Pancreas (tissue), 10 donors: ENCODE measurements at regions not wholly inside any gene's neighbourhood (a gene's known extent, or its start where the extent isn't known, plus 50 kb on each side); places are given as distances from the start of the nearest gene placed in this dataset.

Experiments used
- ATAC-seq, 4 donors: fragments of 200-7000 bp; cut with Tn5 transposase; one replicate each; pipeline versions ENCODE4 v1.8.0 to v1.9.1; 2020; ENCODE audit warnings: mild to moderate bottlenecking in 4 of 4, moderate library complexity in 4 of 4
- DNase-seq, 6 donors: peaks; one replicate each; pipeline ENCODE4 v3.0.0-alpha.2; 2020
- FAIRE-seq: peaks from 2 replicates; lab custom pipeline; 2012; peaks lifted over from hg19 to GRCh38; lab: Jason Lieb, UNC
- H3K27ac ChIP-seq, 4 donors: fragments of 200-600 bp; sonication (generic); 1 replicate in 3 of 4; 2 replicates in 1 of 4; pipeline versions ENCODE4 v1.5.0 to v1.8.0; 2020
- H3K27me3 ChIP-seq, 4 donors: fragments of 200-600 bp; one replicate each; pipeline ENCODE4 v1.8.0; 2021
- H3K36me3 ChIP-seq, 3 donors: fragments of 200-600 bp; sonication (generic) in 1 of 3; one replicate each; pipeline versions ENCODE4 v1.5.0 to v1.8.0; 2020 to 2021
- H3K4me1 ChIP-seq, 3 donors: fragments of 200-600 bp; one replicate each; pipeline ENCODE4 v1.8.0; 2021
- H3K4me3 ChIP-seq, 4 donors: fragments of 200-600 bp; sonication (generic) in 2 of 4; one replicate each; pipeline versions ENCODE4 v1.5.0 to v1.8.0; 2020 to 2021
- H3K9me3 ChIP-seq, 4 donors: fragments of 200-600 bp; one replicate each; pipeline ENCODE4 v1.8.0; 2021
- CTCF ChIP-seq, 4 donors: fragments of 200-600 bp; sonication (generic) in 3 of 4; IDR thresholded peaks; one replicate each; pipeline versions ENCODE4 v1.5.0 to v1.8.0; 2021; ENCODE audit warnings: antibody characterized with exemption in 4 of 4
- WGBS, 2 donors: extraction: QIAGEN DNeasy Blood & Tissue Kit; methylation state at CpG; one replicate each; pipeline ENCODE4 v1.1.7; 2013; 5-methylcytosine and 5-hydroxymethylcytosine counted together
- intact Hi-C, 3 donors: fragments of 100-400 bp; cut with DNase I; formaldehyde crosslinking; loops; one replicate each; pipeline versions ENCODE4 v1.11.1 to v1.14.2; 2022
- donor health status: healthy with polysubstance abuse.
- donor health status: DM: no; HTN: no; CAD: no; lungs with moderate emphysema.
- donor health status: DM: no; HTN: no; CAD: no.
- donor health status: control.
- donor health status: control.
- donor health status: Bipolar disorder and iron deficiency.
- donor health status: DM: yes; HTN: yes; CAD: no.
- donor health status: DM: no; HTN: no; CAD: no.
- donor health status: DM: no; HTN: no; CAD: no.
- donor health status: DM: yes; HTN: yes; CAD: no.

DNA sequence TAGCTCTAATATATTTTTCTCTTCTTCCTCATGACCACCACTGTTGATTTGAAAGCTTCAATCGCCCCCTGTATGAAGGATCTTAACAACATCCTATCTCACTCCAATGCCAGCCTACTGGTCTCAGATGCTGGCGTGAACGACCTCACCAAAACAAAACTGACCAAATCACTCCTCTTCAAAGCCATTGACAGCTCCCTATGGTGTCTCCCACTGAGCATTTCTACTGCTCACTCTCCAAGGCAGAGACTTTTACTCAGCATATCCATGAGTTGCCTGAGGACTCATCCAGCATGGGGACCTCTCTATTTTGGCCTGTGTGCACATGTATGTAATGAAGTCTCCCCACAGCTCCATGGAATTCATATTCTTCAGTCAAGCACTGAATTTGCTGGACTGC lies 520.4 kb downstream of the TFAP2B start:
- ATAC-seq (no peak), DNase-seq (no peak), FAIRE-seq (no peak)
- Histone ChIP-seq H3K27ac (no peak overlapping the region), H3K4me1 (no peaks in the 10 kb centered on the region), H3K27me3 (no peaks in the 10 kb centered on the region), H3K4me3 (no peak overlapping the region), H3K36me3 (no peaks in the 10 kb centered on the region), H3K9me3 (no peaks in the 10 kb centered on the region)
- 32 to 47% methylated on average over 3 of the region's 3 CpGs for WGBS, 2 donors
- no peak for TF ChIP-seq CTCF (IDR thresholded peaks at IDR 0.05)
- intact Hi-C loops: no loop called here

DNA sequence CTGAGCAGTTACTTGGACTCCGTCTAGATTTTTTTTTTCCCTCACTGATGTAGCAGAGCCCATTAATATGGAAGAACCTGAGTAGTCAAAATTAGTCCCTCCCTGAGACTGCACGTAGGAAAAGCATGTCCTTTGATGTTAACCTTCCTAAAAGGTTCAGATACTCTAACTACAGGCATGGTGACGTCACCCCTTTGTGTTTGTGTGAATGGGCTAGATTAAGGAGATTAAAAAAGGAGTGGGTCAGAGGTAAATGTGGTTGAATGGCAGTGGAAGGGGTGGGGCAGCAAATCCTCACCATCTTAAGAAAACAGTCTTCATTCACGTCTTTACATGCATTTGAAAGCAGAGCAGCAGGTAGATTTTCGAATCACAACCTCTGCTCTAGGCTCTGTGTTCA lies 521.1 kb downstream of the TFAP2B start:
- ATAC-seq: no peak
- TF ChIP-seq CTCF (IDR thresholded peaks at IDR 0.05): no peak
- 16% methylated on average over 5 of the region's 5 CpGs for WGBS, 2 donors
- Histone ChIP-seq H3K36me3 (no peaks in the 10 kb centered on the region), H3K27ac (no peak overlapping the region), H3K27me3 (no peaks in the 10 kb centered on the region), H3K9me3 (no peaks in the 10 kb centered on the region), H3K4me1 (no peaks in the 10 kb centered on the region), H3K4me3 (no peak overlapping the region)
- DNase-seq: no peak
- intact Hi-C loops: no loop called here
- no peak for FAIRE-seq

DNA sequence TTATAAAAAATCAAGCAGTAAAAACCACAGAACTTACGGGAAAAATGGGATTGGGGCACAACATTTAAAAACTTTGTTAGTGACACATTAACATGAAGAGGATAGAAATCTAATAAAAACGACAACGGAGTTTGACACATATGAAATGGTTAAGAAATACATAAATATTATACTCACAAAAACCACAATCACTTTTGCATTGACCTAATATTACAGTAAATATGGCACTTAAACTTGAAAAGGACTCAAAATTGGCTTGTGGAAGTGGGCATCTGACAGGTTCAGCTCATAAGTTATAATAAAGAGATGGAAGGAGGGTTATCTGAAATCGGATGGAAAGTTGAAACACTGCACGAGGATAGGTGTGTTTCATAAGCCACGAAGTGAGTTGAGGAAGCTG lies 523.7 kb downstream of the TFAP2B start:
- DNase-seq (no peak), FAIRE-seq (no peak), ATAC-seq (no peak)
- TF ChIP-seq CTCF (IDR thresholded peaks at IDR 0.05): no peak
- no peaks in the 10 kb centered on the region for H3K4me1 ChIP-seq
- H3K9me3 ChIP-seq: no peaks in the 10 kb centered on the region
- H3K36me3 ChIP-seq: no peaks in the 10 kb centered on the region
- intact Hi-C loops: no loop called here
- no peaks in the 10 kb centered on the region for H3K27me3 ChIP-seq
- WGBS, 2 donors: 51 to 61% methylated on average over 6 of the region's 6 CpGs
- no peak overlapping the region for H3K27ac ChIP-seq
- no peak overlapping the region for H3K4me3 ChIP-seq

DNA sequence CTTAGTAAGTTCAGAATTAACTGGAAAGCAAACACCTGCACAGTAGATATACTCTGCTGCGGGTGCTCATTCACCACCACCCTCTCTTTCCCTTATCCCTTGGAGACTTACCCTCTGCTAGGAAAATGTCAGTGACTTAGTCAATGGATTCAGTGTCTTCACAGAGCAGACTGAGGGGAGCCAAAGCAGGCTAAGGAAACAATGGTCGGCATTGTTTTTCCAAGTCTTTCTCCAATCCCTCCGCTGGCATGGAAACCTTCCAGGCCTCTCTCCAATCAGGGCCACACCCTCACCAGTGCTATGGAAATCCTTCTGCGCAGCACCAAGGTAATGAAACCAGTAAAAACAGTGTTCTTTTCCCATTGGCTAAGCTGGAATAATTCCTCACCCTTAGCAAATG lies 531.2 kb downstream of the TFAP2B start:
- no peak for TF ChIP-seq CTCF (IDR thresholded peaks at IDR 0.05)
- no peaks in the 10 kb centered on the region for H3K27me3 ChIP-seq
- DNase-seq (no peak), ATAC-seq (no peak), FAIRE-seq (no peak)
- WGBS, 2 donors: 60 to 65% methylated on average over 4 of the region's 4 CpGs
- H3K27ac ChIP-seq: no peak overlapping the region
- intact Hi-C loops: no loop called here
- no peaks in the 10 kb centered on the region for H3K9me3 ChIP-seq
- H3K4me3 ChIP-seq: no peak overlapping the region
- H3K36me3 ChIP-seq: no peaks in the 10 kb centered on the region
- H3K4me1 ChIP-seq: no peaks in the 10 kb centered on the region

- peak in 1 of 4 donors; percentile 8 for TF ChIP-seq CTCF (IDR thresholded peaks at IDR 0.05)
- Histone ChIP-seq H3K36me3 (no peaks in the 10 kb centered on the region), H3K9me3 (no peaks in the 10 kb centered on the region), H3K4me3 (no peak overlapping the region), H3K27me3 (no peaks in the 10 kb centered on the region), H3K27ac (no peak overlapping the region), H3K4me1 (no peaks in the 10 kb centered on the region)
- ATAC-seq (no peak), DNase-seq (no peak), FAIRE-seq (peak; percentile 13)
- intact Hi-C loops: no loop called here
- 69 to 73% methylated on average over 2 of the region's 2 CpGs for WGBS, 2 donors
Measured at GRCh38 chr6:51350308-51350904, 531.7 kb downstream of the TFAP2B start.
